GM23338 (cell line): ENCODE measurements at regions not wholly inside any gene's neighbourhood (a gene's known extent, or its start where the extent isn't known, plus 50 kb on each side); places are given as distances from the start of the nearest gene placed in this dataset.

Source experiments
- ATAC-seq: fragments of 200-7000 bp; cut with Tn5 transposase; 3 replicates; pipeline ENCODE4 v1.9.1; 2020
- DNase-seq: peaks from one replicate; pipeline ENCODE4 v3.0.0-alpha.2; 2015; ENCODE audit warnings: low spot score
- H2AFZ ChIP-seq: fragments of 200-600 bp; sonication (generic); 2 replicates; pipeline ENCODE4 v1.8.0; 2016; ENCODE audit warnings: antibody characterized with exemption, mild to moderate bottlenecking, moderate library complexity
- H3F3A ChIP-seq: fragments of 200-600 bp; sonication (generic); replicated peaks from 2 replicates; pipeline ENCODE4 v1.8.0; 2017; ENCODE audit warnings: antibody characterized with exemption, mixed run types, low read depth
- H3K27ac ChIP-seq: fragments of 200-600 bp; sonication (generic); 2 replicates; pipeline ENCODE4 v1.6.1; 2016; ENCODE audit warnings: low read depth
- H3K27me3 ChIP-seq: fragments of 200-600 bp; sonication (generic); 2 replicates; pipeline ENCODE4 v1.8.0; 2016; ENCODE audit warnings: mild to moderate bottlenecking, mixed run types, moderate library complexity; ENCODE audit not compliant: insufficient read depth
- H3K36me3 ChIP-seq: fragments of 200-600 bp; sonication (generic); 2 replicates; pipeline ENCODE4 v1.8.0; 2016; ENCODE audit warnings: mild to moderate bottlenecking; ENCODE audit not compliant: insufficient read depth
- H3K4me1 ChIP-seq: fragments of 200-600 bp; sonication (generic); 2 replicates; pipeline ENCODE4 v1.8.0; 2016; ENCODE audit warnings: mild to moderate bottlenecking, moderate library complexity; ENCODE audit not compliant: insufficient read depth
- H3K4me2 ChIP-seq: fragments of 200-600 bp; sonication (generic); 2 replicates; pipeline ENCODE4 v1.7.1; 2017; ENCODE audit warnings: mixed run types
- H3K4me3 ChIP-seq: fragments of 200-600 bp; sonication (generic); 2 replicates; pipeline ENCODE4 v1.6.1; 2016; ENCODE audit warnings: mixed run types
- H3K79me2 ChIP-seq: fragments of 200-600 bp; sonication (generic); replicated peaks from 2 replicates; pipeline ENCODE4 v1.8.0; 2017; ENCODE audit warnings: mild to moderate bottlenecking; ENCODE audit not compliant: insufficient read depth
- H3K9me2 ChIP-seq: fragments of 200-600 bp; sonication (generic); 2 replicates; pipeline ENCODE4 v1.8.0; 2017; ENCODE audit not compliant: insufficient read depth
- H4K20me1 ChIP-seq: fragments of 200-600 bp; sonication (generic); replicated peaks from 2 replicates; pipeline ENCODE4 v1.8.0; 2017; ENCODE audit warnings: mild to moderate bottlenecking; ENCODE audit not compliant: insufficient read depth
- H3K27ac Mint-ChIP-seq: 2 replicates; pipeline ENCODE4 v1.8.0; 2020; ENCODE audit warnings: inconsistent platforms, mild to moderate bottlenecking, moderate library complexity, mixed read lengths
- H3K27me3 Mint-ChIP-seq: 3 replicates; pipeline ENCODE4 v1.8.0; 2022; ENCODE audit warnings: low read depth, mild to moderate bottlenecking, moderate library complexity, mixed read lengths, inconsistent platforms; ENCODE audit not compliant: insufficient read depth, poor library complexity
- H3K36me3 Mint-ChIP-seq: 3 replicates; pipeline ENCODE4 v1.8.0; 2021; ENCODE audit warnings: low read depth, mild to moderate bottlenecking, inconsistent platforms, moderate library complexity, mixed read lengths
- H3K4me1 Mint-ChIP-seq: 3 replicates; pipeline ENCODE4 v1.8.0; 2020; ENCODE audit warnings: mild to moderate bottlenecking, inconsistent platforms, mixed read lengths
- H3K4me3 Mint-ChIP-seq: 3 replicates; pipeline ENCODE4 v1.8.0; 2021; ENCODE audit warnings: moderate library complexity, mild to moderate bottlenecking, inconsistent platforms, mixed read lengths
- H3K9me3 Mint-ChIP-seq: 3 replicates; pipeline ENCODE4 v1.8.0; 2020; ENCODE audit warnings: moderate library complexity, mild to moderate bottlenecking, inconsistent platforms, mixed read lengths
- CREB1 ChIP-seq: fragments of 250-450 bp; sonication (Bioruptor Pico); IDR thresholded peaks from 2 replicates; pipeline ENCODE4 v1.5.0; 2020; ENCODE audit warnings: low read depth, mild to moderate bottlenecking, moderate library complexity
- EZH2 ChIP-seq: fragments of 200-600 bp; sonication (generic); IDR thresholded peaks from one replicate; pipeline ENCODE4 v1.8.0; 2017; ENCODE audit warnings: antibody characterized with exemption, mild to moderate bottlenecking, low read depth; ENCODE audit not compliant: unreplicated experiment
- EZH2phosphoT487 ChIP-seq: fragments of 200-600 bp; sonication (generic); IDR thresholded peaks from one replicate; pipeline ENCODE4 v1.8.1; 2018; ENCODE audit warnings: antibody characterized with exemption; ENCODE audit not compliant: unreplicated experiment
- JUNB ChIP-seq: IDR thresholded peaks from one replicate; pipeline ENCODE4 v1.6.1; 2016; ENCODE audit warnings: antibody characterized with exemption; ENCODE audit not compliant: unreplicated experiment
- NANOG ChIP-seq: IDR thresholded peaks from 2 replicates; pipeline ENCODE4 v1.6.1; 2016; ENCODE audit warnings: antibody characterized with exemption, borderline replicate concordance
- POLR2AphosphoS5 ChIP-seq: IDR thresholded peaks from 2 replicates; pipeline ENCODE4 v1.6.1; 2016; ENCODE audit warnings: antibody characterized with exemption, low read depth
- REST ChIP-seq: IDR thresholded peaks from one replicate; pipeline ENCODE4 v1.6.1; 2018; ENCODE audit warnings: antibody characterized with exemption; ENCODE audit not compliant: unreplicated experiment
- STAT1 ChIP-seq: IDR thresholded peaks from one replicate; pipeline ENCODE4 v1.6.1; 2016; ENCODE audit warnings: antibody characterized with exemption; ENCODE audit not compliant: unreplicated experiment
- ZNF114 ChIP-seq: fragments of 250-450 bp; sonication (Bioruptor Pico); IDR thresholded peaks from 2 replicates; pipeline ENCODE4 v1.5.0; 2020; ENCODE audit warnings: mild to moderate bottlenecking, moderate library complexity
- ZNF331 ChIP-seq: fragments of 250-450 bp; sonication (Bioruptor Pico); IDR thresholded peaks from 2 replicates; pipeline ENCODE4 v1.5.0; 2020; ENCODE audit warnings: low read depth, mild to moderate bottlenecking, moderate library complexity
- ZNF462 ChIP-seq: fragments of 250-450 bp; sonication (Bioruptor Pico); IDR thresholded peaks from 2 replicates; pipeline ENCODE4 v1.5.0; 2020; ENCODE audit warnings: mild to moderate bottlenecking, moderate library complexity
- TF ChIP-seq, protein P1 (sequence below), 2 experiments: fragments of 200-600 bp in 1 of 2; sonication (generic) in 1 of 2; conservative IDR thresholded peaks; 2 replicates each; pipeline versions ENCODE4 v1.5.1 to v1.6.1; 2016 to 2017; ENCODE audit warnings: antibody characterized with exemption in 2 of 2, low read depth in 2 of 2, mild to moderate bottlenecking in 2 of 2, moderate library complexity in 1 of 2
- TF ChIP-seq, protein P2 (sequence below): IDR thresholded peaks from 2 replicates; pipeline ENCODE4 v1.6.1; 2016; ENCODE audit warnings: antibody characterized with exemption

GRCh38 chr7:80028717-80029116, 105.9 kb upstream of the GNAI1 start:
- no peaks in the 10 kb centered on the region for H3F3A ChIP-seq
- no peak overlapping the region for H3K4me2 ChIP-seq
- no peaks in the 10 kb centered on the region for H3K36me3 ChIP-seq
- Mint-ChIP-seq H3K4me3 (no peak overlapping the region), H3K27me3 (no peaks in the 10 kb centered on the region), H3K36me3 (0 out of 3 replicates have a peak, but pooled peaks cover 3% of the 10 kb centered on the region), H3K4me1 (no peaks in the 10 kb centered on the region), H3K27ac (no peak overlapping the region), H3K9me3 (peaks cover 13% of the 10 kb centered on the region; the same call in 2 of the 3 replicates)
- H3K9me2 ChIP-seq: no peaks in the 10 kb centered on the region
- H2AFZ ChIP-seq: no peak overlapping the region
- H3K27me3 ChIP-seq: no peaks in the 10 kb centered on the region
- ATAC-seq (no peak), DNase-seq (no peak)
- no peaks in the 10 kb centered on the region for H4K20me1 ChIP-seq
- TF ChIP-seq REST: no peak
- no peak for TF ChIP-seq ZNF114
- TF ChIP-seq NANOG: no peak
- no peak for TF ChIP-seq POLR2AphosphoS5
- TF ChIP-seq JUNB: no peak
- no peak for TF ChIP-seq ZNF331 (CRISPR knock-in tag)
- no peak for TF ChIP-seq STAT1
- TF ChIP-seq ZNF462 (CRISPR knock-in tag): no peak
- TF ChIP-seq, protein P1, sequence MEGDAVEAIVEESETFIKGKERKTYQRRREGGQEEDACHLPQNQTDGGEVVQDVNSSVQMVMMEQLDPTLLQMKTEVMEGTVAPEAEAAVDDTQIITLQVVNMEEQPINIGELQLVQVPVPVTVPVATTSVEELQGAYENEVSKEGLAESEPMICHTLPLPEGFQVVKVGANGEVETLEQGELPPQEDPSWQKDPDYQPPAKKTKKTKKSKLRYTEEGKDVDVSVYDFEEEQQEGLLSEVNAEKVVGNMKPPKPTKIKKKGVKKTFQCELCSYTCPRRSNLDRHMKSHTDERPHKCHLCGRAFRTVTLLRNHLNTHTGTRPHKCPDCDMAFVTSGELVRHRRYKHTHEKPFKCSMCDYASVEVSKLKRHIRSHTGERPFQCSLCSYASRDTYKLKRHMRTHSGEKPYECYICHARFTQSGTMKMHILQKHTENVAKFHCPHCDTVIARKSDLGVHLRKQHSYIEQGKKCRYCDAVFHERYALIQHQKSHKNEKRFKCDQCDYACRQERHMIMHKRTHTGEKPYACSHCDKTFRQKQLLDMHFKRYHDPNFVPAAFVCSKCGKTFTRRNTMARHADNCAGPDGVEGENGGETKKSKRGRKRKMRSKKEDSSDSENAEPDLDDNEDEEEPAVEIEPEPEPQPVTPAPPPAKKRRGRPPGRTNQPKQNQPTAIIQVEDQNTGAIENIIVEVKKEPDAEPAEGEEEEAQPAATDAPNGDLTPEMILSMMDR (conservative IDR thresholded peaks at IDR 0.05; ENCODE audit: low read depth in 2 of 2): no peak
- no peak for TF ChIP-seq CREB1
- no peak for TF ChIP-seq EZH2
- no peak for TF ChIP-seq EZH2phosphoT487
- TF ChIP-seq, protein P2, sequence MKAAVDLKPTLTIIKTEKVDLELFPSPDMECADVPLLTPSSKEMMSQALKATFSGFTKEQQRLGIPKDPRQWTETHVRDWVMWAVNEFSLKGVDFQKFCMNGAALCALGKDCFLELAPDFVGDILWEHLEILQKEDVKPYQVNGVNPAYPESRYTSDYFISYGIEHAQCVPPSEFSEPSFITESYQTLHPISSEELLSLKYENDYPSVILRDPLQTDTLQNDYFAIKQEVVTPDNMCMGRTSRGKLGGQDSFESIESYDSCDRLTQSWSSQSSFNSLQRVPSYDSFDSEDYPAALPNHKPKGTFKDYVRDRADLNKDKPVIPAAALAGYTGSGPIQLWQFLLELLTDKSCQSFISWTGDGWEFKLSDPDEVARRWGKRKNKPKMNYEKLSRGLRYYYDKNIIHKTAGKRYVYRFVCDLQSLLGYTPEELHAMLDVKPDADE: no peak
- no peak overlapping the region for H3K4me3 ChIP-seq
- no peaks in the 10 kb centered on the region for H3K4me1 ChIP-seq
- no peaks in the 10 kb centered on the region for H3K79me2 ChIP-seq
- H3K27ac ChIP-seq: no peak overlapping the region
